SK-N-SH (cell line): ENCODE measurements at regions not wholly inside any gene's neighbourhood (a gene's known extent, or its start where the extent isn't known, plus 50 kb on each side); places are given as distances from the start of the nearest gene placed in this dataset.

Experiments used
- CTCF ChIA-PET: fragments of 300-600, 350-600 bp; formaldehyde crosslinking; extraction: SDS; loops from one replicate; lab custom pipeline; 2021; lab: Yijun Ruan, JAX
- POLR2A ChIA-PET: fragments of 350-600 bp; sonication (Branson Sonifier 250); formaldehyde crosslinking; extraction: SDS; loops from one replicate; lab custom pipeline; 2020; ENCODE audit warnings: antibody characterized with exemption, inconsistent platforms; lab: Yijun Ruan, JAX
- DNase-seq: peaks from one replicate; pipeline ENCODE4 v3.0.0; 2012
- H2AFZ ChIP-seq: fragments of 200-600 bp; sonication (generic); 2 replicates; pipeline ENCODE4 v1.8.1; 2016; ENCODE audit warnings: antibody characterized with exemption, mild to moderate bottlenecking, low read depth
- H3F3A ChIP-seq: fragments of 200-600 bp; sonication (generic); replicated peaks from 2 replicates; pipeline ENCODE3; 2016; ENCODE audit warnings: antibody characterized with exemption, mild to moderate bottlenecking; ENCODE audit not compliant: insufficient read depth
- H3K27ac ChIP-seq, 2 experiments: fragments of 200-500 bp in 1 of 2; fragments of 200-600 bp in 1 of 2; sonication (Bioruptor generic) in 1 of 2; sonication (generic), shearing (Covaris generic) in 1 of 2; 2 replicates each; pipeline versions ENCODE4 v1.5.1 to v1.6.1; 2014 to 2016; ENCODE audit warnings: low read depth in 2 of 2, inconsistent platforms in 1 of 2, low read length in 1 of 2, mild to moderate bottlenecking in 1 of 2, mixed read lengths in 1 of 2
- H3K27me3 ChIP-seq: fragments of 200-600 bp; sonication (generic), shearing (Covaris generic); 2 replicates; pipeline ENCODE4 v1.6.1; 2016; ENCODE audit warnings: mixed run types; ENCODE audit not compliant: insufficient read depth
- H3K36me3 ChIP-seq, 2 experiments: fragments of 200-500 bp in 1 of 2; fragments of 200-600 bp in 1 of 2; sonication (Bioruptor generic) in 1 of 2; sonication (generic) in 1 of 2; replicated peaks in 1 of 2; 2 replicates each; pipeline versions ENCODE3 to v1.5.1; 2014 to 2016; ENCODE audit warnings: low read length in 1 of 2, mild to moderate bottlenecking in 1 of 2; ENCODE audit not compliant: insufficient read depth in 2 of 2, control insufficient read depth in 1 of 2
- H3K4me1 ChIP-seq, 2 experiments: fragments of 200-500 bp in 1 of 2; fragments of 200-600 bp in 1 of 2; sonication (Bioruptor generic) in 1 of 2; sonication (generic), shearing (Covaris generic) in 1 of 2; 2 replicates each; pipeline versions ENCODE4 v1.5.1 to v1.6.1; 2014 to 2016; ENCODE audit warnings: low read depth in 1 of 2, low read length in 1 of 2, mixed run types in 1 of 2; ENCODE audit not compliant: insufficient read depth in 2 of 2, control insufficient read depth in 1 of 2
- H3K4me2 ChIP-seq: fragments of 200-600 bp; sonication (generic), shearing (Covaris generic); 2 replicates; pipeline ENCODE4 v1.6.1; 2017; ENCODE audit warnings: mixed run types
- H3K4me3 ChIP-seq, 2 experiments: fragments of 200-500 bp in 1 of 2; fragments of 200-600 bp in 1 of 2; sonication (Bioruptor generic) in 1 of 2; sonication (generic), shearing (Covaris generic) in 1 of 2; 2 replicates each; pipeline versions ENCODE4 v1.5.1 to v1.8.1; 2014 to 2016; ENCODE audit warnings: low read depth in 2 of 2, inconsistent platforms in 1 of 2, low read length in 1 of 2, mild to moderate bottlenecking in 1 of 2, mixed read lengths in 1 of 2, moderate library complexity in 1 of 2
- H3K79me2 ChIP-seq: fragments of 200-600 bp; sonication (generic); 2 replicates; pipeline ENCODE4 v1.8.1; 2017; ENCODE audit warnings: mild to moderate bottlenecking; ENCODE audit not compliant: insufficient read depth
- H3K9ac ChIP-seq: fragments of 200-600 bp; sonication (generic); 2 replicates; pipeline ENCODE4 v1.6.1; 2017; ENCODE audit warnings: mixed run types
- H3K9me2 ChIP-seq: fragments of 200-600 bp; sonication (generic); 2 replicates; pipeline ENCODE4 v1.6.1; 2017; ENCODE audit warnings: mixed run types
- H3K9me3 ChIP-seq: fragments of 200-600 bp; sonication (generic); 2 replicates; pipeline ENCODE4 v1.6.1; 2017; ENCODE audit warnings: mixed run types, mild to moderate bottlenecking, moderate library complexity
- H4K20me1 ChIP-seq: fragments of 200-600 bp; sonication (generic); 2 replicates; pipeline ENCODE4 v1.6.1; 2017; ENCODE audit warnings: mild to moderate bottlenecking, mixed run types; ENCODE audit not compliant: insufficient read depth
- ELF1 ChIP-seq: IDR thresholded peaks from 2 replicates; pipeline ENCODE4 v1.4.0; 2012
- EP300 ChIP-seq, 2 experiments: IDR thresholded peaks; 2 replicates each; pipeline versions ENCODE4 v1.4.0 to v1.6.1; 2012; ENCODE audit warnings: borderline replicate concordance in 1 of 2, low read depth in 1 of 2, low read length in 1 of 2
- EZH2phosphoT487 ChIP-seq: fragments of 200-600 bp; sonication (generic); IDR thresholded peaks from 2 replicates; pipeline ENCODE4 v1.6.1; 2017; ENCODE audit warnings: low read depth, mixed run types, mild to moderate bottlenecking, antibody characterized with exemption, moderate library complexity, borderline replicate concordance
- FOSL2 ChIP-seq: IDR thresholded peaks from 2 replicates; pipeline ENCODE4 v1.4.0; 2012; ENCODE audit warnings: low read depth, mild to moderate bottlenecking, moderate library complexity, borderline replicate concordance
- FOXM1 ChIP-seq: IDR thresholded peaks from 2 replicates; pipeline ENCODE4 v1.4.0; 2012; ENCODE audit warnings: low read depth, mild to moderate bottlenecking
- GABPA ChIP-seq: IDR thresholded peaks from 2 replicates; pipeline ENCODE4 v1.4.0; 2012; ENCODE audit warnings: low read depth, mild to moderate bottlenecking
- GATA2 ChIP-seq: sonication (generic); formaldehyde crosslinking; IDR thresholded peaks from 2 replicates; pipeline ENCODE4 v1.5.0; 2020; ENCODE audit warnings: mild to moderate bottlenecking, missing genetic modification reagents
- IRF3 ChIP-seq: fragments of 150-350 bp; IDR thresholded peaks from 2 replicates; pipeline ENCODE4 v1.6.1; 2016; ENCODE audit warnings: mild to moderate bottlenecking, low read depth, low read length
- MEF2A ChIP-seq: IDR thresholded peaks from 2 replicates; pipeline ENCODE4 v1.4.0; 2012; ENCODE audit warnings: low read depth, borderline replicate concordance
- MXI1 ChIP-seq: IDR thresholded peaks from 2 replicates; pipeline ENCODE4 v1.6.1; 2012; ENCODE audit warnings: mild to moderate bottlenecking, low read depth, low read length, improper control_type of control experiment
- NRF1 ChIP-seq: IDR thresholded peaks from 2 replicates; pipeline ENCODE4 v1.6.1; 2012; ENCODE audit warnings: low read depth, mild to moderate bottlenecking, low read length
- RAD21 ChIP-seq: IDR thresholded peaks from 2 replicates; pipeline ENCODE4 v1.6.1; 2012; ENCODE audit warnings: mild to moderate bottlenecking, low read length
- RFX5 ChIP-seq: IDR thresholded peaks from 2 replicates; pipeline ENCODE4 v1.6.1; 2012; ENCODE audit warnings: mild to moderate bottlenecking, improper control_type of control experiment, low read length
- RXRA ChIP-seq: IDR thresholded peaks from 2 replicates; pipeline ENCODE4 v1.4.0; 2012; ENCODE audit warnings: low read depth, mild to moderate bottlenecking, borderline replicate concordance
- SIN3A ChIP-seq: IDR thresholded peaks from 2 replicates; pipeline ENCODE4 v1.6.1; 2012; ENCODE audit warnings: low read depth, mild to moderate bottlenecking, low read length, moderate library complexity, borderline replicate concordance
- TCF12 ChIP-seq: IDR thresholded peaks from 2 replicates; pipeline ENCODE4 v1.4.0; 2012
- TEAD4 ChIP-seq: IDR thresholded peaks from 2 replicates; pipeline ENCODE4 v1.4.0; 2012; ENCODE audit warnings: mild to moderate bottlenecking, borderline replicate concordance; ENCODE audit not compliant: insufficient read depth
- USF1 ChIP-seq: IDR thresholded peaks from 2 replicates; pipeline ENCODE4 v1.4.0; 2012; ENCODE audit warnings: low read depth, borderline replicate concordance
- USF2 ChIP-seq: fragments of 150-350 bp; IDR thresholded peaks from 2 replicates; pipeline ENCODE4 v1.6.1; 2017; ENCODE audit warnings: antibody characterized with exemption, low read length, low read depth, borderline replicate concordance
- YY1 ChIP-seq: IDR thresholded peaks from 2 replicates; pipeline ENCODE4 v1.4.0; 2012; ENCODE audit warnings: low read depth, mild to moderate bottlenecking
- WGBS: methylation state at CpG from one replicate; pipeline ENCODE4 v1.1.6; 2017; ENCODE audit warnings: low lambda C conversion rate; 5-methylcytosine and 5-hydroxymethylcytosine counted together

- H3K27me3 ChIP-seq = no peaks in the 10 kb centered on the region
- TF ChIP-seq TCF12 (no peak), MEF2A (no peak), SIN3A (no peak), TEAD4 (no peak), FOSL2 (no peak), MXI1 (no peak), IRF3 (no peak), RFX5 (no peak), EZH2phosphoT487 (no peak), USF2 (no peak), YY1 (no peak), NRF1 (no peak), ELF1 (no peak), EP300 (IDR thresholded peaks at IDR 0.05; ENCODE audit: borderline replicate concordance in 1 of 2, low read depth in 1 of 2, low read length in 1 of 2) (no peak), GABPA (no peak), GATA2 (CRISPR knock-in tag) (no peak), USF1 (no peak), FOXM1 (no peak), RAD21 (no peak), RXRA (no peak)
- no peak overlapping the region for H2AFZ ChIP-seq
- H3K4me3 ChIP-seq = no peak overlapping the region
- H3K4me1 ChIP-seq = peaks cover 25 to 32% of the 10 kb centered on the region in 2 experiments; a peak in 3 of 4 replicates
- no peak overlapping the region for H3K9ac ChIP-seq
- no peaks in the 10 kb centered on the region for H3K9me3 ChIP-seq
- 86% methylated on average over 2 of the region's 2 CpGs for WGBS
- H3K79me2 ChIP-seq = peaks cover 5% of the 10 kb centered on the region
- ChIA-PET POLR2A (no interaction called here), CTCF (interaction anchor here (1.1 to 2.8 kb wide), 4 partner anchors 10 to 183 kb away, joined by 4 to 9 read pairs (median 4); partner anchors contain the start of gene ELAPOR2)
- peaks cover 3% of the 10 kb centered on the region; the same call in 1 of the 2 replicates for H4K20me1 ChIP-seq
- no peak for DNase-seq
- no peak overlapping the region for H3K4me2 ChIP-seq
- no peaks in the 10 kb centered on the region for H3K9me2 ChIP-seq
- peaks cover 0 to 3% of the 10 kb centered on the region in 2 experiments for H3K36me3 ChIP-seq
- H3F3A ChIP-seq = peaks cover 9% of the 10 kb centered on the region
- no peak overlapping the region for H3K27ac ChIP-seq
Measured at GRCh38 chr7:86965727-86966120, 93.7 kb downstream of the ELAPOR2 start.
